Embryonic facial prominence (tissue), 1 donor: ENCODE measurements at regions not wholly inside any gene's neighbourhood (a gene's known extent, or its start where the extent isn't known, plus 50 kb on each side); places are given as distances from the start of the nearest gene placed in this dataset.

ENCODE experiments used
- DNase-seq: peaks from one replicate; pipeline ENCODE4 v3.0.0-alpha.2; 2016; ENCODE audit errors: extremely low spot score

GRCh38 chr14:26929361-26929760, 331.5 kb upstream of the NOVA1 start:
- no peak for DNase-seq

GRCh38 chr14:26930576-26930975, 332.7 kb upstream of the NOVA1 start:
- no peak for DNase-seq

- DNase-seq = no peak
Measured at GRCh38 chr14:26932606-26933005, 334.8 kb upstream of the NOVA1 start.

GRCh38 chr14:26933431-26933830, 335.6 kb upstream of the NOVA1 start:
- no peak for DNase-seq

- no peak for DNase-seq
Measured at GRCh38 chr14:26934151-26934550, 336.3 kb upstream of the NOVA1 start.

GRCh38 chr14:26935733-26936132, 337.9 kb upstream of the NOVA1 start:
- no peak for DNase-seq

GRCh38 chr14:26938054-26938453, 340.2 kb upstream of the NOVA1 start:
- DNase-seq = no peak

GRCh38 chr14:26939755-26940154, 341.9 kb upstream of the NOVA1 start:
- no peak for DNase-seq

- DNase-seq = no peak
Measured at GRCh38 chr14:26941521-26941920, 343.7 kb upstream of the NOVA1 start.

- no peak for DNase-seq
Measured at GRCh38 chr14:26947265-26947664, 349.4 kb upstream of the NOVA1 start.

- DNase-seq = no peak
Measured at GRCh38 chr14:26959437-26959836, 361.6 kb upstream of the NOVA1 start.

GRCh38 chr14:26959972-26960660, 362.3 kb upstream of the NOVA1 start:
- DNase-seq = no peak

- no peak for DNase-seq
Measured at GRCh38 chr14:26963711-26964110, 365.9 kb upstream of the NOVA1 start.

- DNase-seq = no peak
Measured at GRCh38 chr14:26965490-26965889, 367.7 kb upstream of the NOVA1 start.

- no peak for DNase-seq
Measured at GRCh38 chr14:26966908-26967307, 369.1 kb upstream of the NOVA1 start.

- no peak for DNase-seq
Measured at GRCh38 chr14:26974965-26975364, 377.1 kb upstream of the NOVA1 start.

GRCh38 chr14:26982071-26982470, 384.2 kb upstream of the NOVA1 start:
- DNase-seq = no peak

- no peak for DNase-seq
Measured at GRCh38 chr14:26984311-26985177, 386.7 kb upstream of the NOVA1 start.

- DNase-seq = no peak
Measured at GRCh38 chr14:26987744-26988363, 390.0 kb upstream of the NOVA1 start.

- no peak for DNase-seq
Measured at GRCh38 chr14:26990946-26991345, 393.1 kb upstream of the NOVA1 start.

GRCh38 chr14:26992403-26993115, 394.7 kb upstream of the NOVA1 start:
- no peak for DNase-seq

GRCh38 chr14:26993556-26993955, 395.7 kb upstream of the NOVA1 start:
- no peak for DNase-seq
